Activated CD4-positive, alpha-beta T cell treated with anti-CD3 and anti-CD28 coated beads, Interleukin-2, Interleukin-6, amounts not matched to agents 100 ng/mL and 50 ng/mL, durations not matched to agents 16 hours and 8 hours (primary cell): ENCODE measurements at regions not wholly inside any gene's neighbourhood (a gene's known extent, or its start where the extent isn't known, plus 50 kb on each side); places are given as distances from the start of the nearest gene placed in this dataset.

Experiments
- DNase-seq: peaks from one replicate; pipeline ENCODE4 v3.0.0-alpha.2; 2020

GRCh38 chr15:53397041-53397616 lies 362.3 kb downstream of the WDR72 start:
- no peak for DNase-seq

GRCh38 chr15:53395871-53396270 lies 363.6 kb downstream of the WDR72 start:
- no peak for DNase-seq

GRCh38 chr15:53390549-53390948 lies 368.9 kb downstream of the WDR72 start:
- no peak for DNase-seq

- DNase-seq: no peak
Measured at GRCh38 chr15:53389271-53390037, 370.0 kb downstream of the WDR72 start.

GRCh38 chr15:53384417-53384816 lies 375.0 kb downstream of the WDR72 start:
- no peak for DNase-seq

DNA sequence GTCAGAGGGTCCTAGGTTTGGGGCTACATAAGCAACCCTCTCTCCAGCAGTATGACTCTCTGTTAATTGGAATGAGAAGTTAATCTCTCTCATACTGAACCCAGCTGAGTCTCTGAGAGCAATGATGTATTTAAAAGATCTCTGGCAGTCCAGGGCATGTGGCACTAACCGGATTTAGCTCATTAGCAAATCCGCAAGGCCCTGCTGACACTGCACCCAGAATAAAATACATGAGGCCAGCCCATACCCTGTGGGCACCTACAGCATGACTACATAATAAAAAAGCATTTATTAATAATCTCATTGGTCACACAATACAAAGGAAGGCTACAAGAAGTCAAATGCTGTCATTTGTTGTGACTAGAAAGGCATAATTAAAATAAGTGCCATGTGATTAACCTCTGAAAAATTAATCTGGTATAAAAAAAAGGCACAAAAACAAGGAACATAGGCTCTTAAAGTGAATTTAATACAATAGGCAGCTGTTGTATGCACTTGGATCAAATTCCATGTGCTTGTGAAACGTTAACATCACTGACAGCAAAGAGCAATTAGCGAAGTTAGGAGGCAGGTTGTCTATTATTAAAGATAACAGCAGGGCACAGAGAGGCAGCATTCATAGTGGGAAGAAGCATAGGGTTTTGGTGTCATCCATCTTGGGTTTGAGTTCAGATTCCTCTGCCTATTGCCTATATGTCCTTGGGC lies 381.2 kb downstream of the WDR72 start:
- no peak for DNase-seq

- DNase-seq: no peak
Measured at GRCh38 chr15:53367740-53368139, 391.7 kb downstream of the WDR72 start.

GRCh38 chr15:53360881-53361280 lies 398.6 kb downstream of the WDR72 start:
- no peak for DNase-seq

DNA sequence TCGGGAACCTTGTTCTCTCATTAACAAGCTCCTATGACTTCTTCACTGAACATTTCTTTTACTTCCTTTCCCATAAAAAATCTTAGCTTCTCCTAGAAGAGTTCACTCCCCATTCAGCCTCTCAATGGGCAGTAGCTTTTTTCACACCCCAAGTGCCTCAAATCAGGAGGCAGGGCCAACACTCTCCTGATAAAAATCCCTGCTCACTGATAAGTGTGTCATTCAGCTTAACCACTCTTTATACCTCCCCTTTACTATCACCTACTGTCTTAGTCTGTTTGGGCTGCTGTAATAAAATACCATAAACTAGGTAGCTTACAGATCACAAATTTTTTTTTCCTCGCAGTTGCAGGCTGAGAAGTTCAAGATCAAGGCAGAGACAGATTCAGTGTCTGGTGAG lies 400.4 kb downstream of the WDR72 start:
- no peak for DNase-seq

DNA sequence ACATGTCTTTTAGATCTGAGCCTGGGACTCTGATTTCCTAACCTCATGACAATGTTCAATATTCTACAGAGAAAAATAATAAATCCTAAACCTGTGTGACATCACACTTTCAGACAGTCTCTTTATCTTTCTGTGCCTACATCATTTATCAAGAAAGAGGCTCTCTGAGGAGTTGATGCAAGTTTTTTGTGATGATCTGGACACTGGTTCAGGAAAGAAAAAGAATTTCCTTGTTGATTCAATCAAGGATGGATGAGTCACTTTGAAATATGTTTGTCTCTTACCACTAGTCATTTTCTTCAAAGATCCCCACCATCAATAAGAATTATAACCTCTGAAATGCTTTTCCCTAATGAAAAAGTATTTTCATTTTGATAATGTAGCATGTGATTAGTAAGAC lies 404.6 kb downstream of the WDR72 start:
- DNase-seq: no peak

GRCh38 chr15:53351373-53351772 lies 408.1 kb downstream of the WDR72 start:
- no peak for DNase-seq

DNA sequence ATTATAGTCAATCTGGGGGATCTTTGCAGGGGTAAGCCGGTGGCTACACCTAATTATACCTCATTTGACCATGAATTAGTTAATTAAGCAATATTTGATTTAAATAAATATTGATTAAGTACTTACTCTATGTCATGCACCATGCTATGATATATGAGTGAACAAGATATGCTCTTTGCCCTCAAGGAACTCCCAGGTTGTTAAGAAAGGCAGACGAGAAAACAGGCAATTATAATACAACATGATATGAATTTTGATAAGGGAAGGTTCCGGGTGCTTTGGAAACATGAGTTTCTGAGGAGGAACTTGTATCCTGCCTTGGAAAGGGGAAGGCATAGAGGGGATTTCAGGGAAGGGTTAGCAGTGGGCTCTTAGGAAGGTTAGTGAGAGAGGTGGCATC lies 412.9 kb downstream of the WDR72 start:
- no peak for DNase-seq

DNA sequence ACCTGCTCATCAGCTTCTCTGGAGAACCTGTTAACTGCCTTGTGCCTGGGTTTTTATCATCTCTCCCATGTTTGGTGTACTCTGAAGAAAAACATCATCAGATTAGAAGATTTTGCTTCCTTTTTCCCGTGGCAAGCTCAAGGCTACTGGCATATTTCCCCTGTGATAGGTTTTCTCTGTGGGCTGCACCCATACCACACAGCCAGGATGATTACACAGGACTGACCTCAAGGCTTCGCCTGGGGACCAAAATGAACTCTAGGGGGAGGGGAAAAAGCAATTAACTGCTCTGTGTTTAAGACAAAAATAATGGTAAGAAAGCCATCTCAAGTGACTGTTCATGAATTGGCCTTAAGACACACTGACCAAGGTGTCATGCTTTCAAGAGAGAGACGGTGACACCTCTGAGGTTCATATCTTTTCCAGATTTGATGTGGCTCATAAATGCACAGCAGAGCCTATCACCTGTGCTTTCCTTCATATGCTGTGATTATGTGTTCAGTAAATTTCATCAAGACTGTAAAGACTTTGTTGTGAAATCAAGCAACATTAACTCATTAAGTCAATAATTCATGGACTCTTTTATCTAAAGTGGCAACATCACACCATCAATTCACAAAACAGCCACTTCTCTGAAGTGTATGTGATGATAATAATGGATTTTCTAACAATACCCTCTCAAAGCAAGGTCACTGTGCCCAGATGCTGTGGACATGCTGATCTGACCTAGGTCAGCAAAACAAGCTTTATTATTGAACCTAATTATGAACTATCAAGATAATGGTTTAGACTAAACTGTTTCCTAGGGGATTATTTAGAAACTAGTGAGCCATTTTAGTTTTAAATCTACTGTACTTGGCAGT lies 427.9 kb downstream of the WDR72 start:
- no peak for DNase-seq

- no peak for DNase-seq
Measured at GRCh38 chr15:53328341-53328740, 431.1 kb downstream of the WDR72 start.

DNA sequence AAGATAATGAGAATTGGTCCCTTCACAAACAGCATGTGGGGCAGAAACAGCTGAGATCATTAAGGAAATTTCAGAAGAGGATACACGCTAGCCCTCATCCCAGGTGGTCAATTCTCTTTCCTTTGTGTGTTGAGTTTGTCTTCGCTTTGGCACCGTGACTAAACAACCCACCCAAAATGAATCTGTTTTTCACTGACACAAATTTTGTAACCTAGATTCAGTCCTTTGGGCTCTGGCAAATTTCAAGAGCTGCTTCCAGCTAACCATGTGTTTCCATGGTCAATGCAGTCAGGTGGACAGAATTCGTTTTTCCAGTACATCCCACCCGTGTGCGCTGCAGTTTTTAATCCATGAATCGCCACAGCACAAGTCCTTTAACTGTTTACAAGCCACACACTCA lies 435.4 kb downstream of the WDR72 start:
- no peak for DNase-seq

GRCh38 chr15:53323191-53323590 lies 436.3 kb downstream of the WDR72 start:
- no peak for DNase-seq

DNA sequence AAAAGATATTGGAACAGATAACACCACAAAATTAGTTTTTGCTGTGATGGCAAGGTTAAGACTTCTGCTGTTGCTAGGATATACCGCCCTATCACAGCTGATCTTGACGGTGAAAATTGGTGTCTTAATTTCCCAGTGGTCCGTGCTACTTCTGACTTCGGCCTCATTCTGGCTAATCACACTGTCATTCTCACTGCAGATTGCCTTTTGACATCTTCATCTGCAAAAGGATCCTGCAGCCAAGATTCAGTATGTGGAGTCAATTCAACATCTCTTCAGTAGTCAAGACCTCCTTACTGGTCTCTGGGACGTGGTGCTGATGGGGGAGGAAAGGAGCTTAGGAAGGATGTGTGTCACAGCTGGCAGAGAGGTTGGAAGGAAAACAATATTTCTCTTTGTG lies 438.6 kb downstream of the WDR72 start:
- no peak for DNase-seq

DNA sequence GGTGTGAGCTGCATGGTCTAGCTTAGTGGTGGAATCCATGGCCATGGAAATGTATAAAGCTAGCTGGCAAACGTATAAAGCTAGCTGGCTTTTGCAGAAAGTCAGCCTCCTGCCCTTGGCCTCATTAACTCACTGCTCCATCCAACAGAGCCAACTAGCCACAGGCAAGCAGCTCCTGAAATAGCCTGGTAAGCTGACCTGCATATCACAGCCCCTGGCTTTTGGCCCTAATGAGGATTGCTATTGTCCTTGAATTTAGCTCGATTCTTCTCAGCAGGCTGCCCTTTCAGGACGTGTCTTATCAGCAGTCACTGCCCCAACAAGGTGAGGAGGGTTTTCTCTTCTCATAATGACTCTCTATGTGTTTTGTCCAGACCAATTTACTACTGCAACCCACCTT lies 446.8 kb downstream of the WDR72 start:
- no peak for DNase-seq

DNA sequence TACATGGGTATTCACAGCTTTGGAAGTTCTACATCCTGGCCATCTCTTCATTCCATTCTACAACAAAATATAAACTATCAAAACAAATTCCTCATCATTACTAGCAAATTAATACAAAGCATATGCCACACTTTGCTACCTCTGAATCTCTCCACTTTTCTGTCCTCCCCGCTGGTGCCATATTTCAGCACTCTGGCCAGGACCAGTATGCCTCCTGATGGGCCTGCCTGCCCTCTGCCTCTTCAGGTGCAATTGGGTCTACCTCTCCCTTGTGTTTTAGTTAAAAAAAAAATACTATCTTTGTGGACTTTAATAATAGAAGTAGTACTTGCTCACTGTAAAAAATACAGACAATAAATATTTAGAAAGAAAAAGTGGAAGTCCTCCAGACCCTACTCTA lies 448.8 kb downstream of the WDR72 start:
- DNase-seq: no peak

DNA sequence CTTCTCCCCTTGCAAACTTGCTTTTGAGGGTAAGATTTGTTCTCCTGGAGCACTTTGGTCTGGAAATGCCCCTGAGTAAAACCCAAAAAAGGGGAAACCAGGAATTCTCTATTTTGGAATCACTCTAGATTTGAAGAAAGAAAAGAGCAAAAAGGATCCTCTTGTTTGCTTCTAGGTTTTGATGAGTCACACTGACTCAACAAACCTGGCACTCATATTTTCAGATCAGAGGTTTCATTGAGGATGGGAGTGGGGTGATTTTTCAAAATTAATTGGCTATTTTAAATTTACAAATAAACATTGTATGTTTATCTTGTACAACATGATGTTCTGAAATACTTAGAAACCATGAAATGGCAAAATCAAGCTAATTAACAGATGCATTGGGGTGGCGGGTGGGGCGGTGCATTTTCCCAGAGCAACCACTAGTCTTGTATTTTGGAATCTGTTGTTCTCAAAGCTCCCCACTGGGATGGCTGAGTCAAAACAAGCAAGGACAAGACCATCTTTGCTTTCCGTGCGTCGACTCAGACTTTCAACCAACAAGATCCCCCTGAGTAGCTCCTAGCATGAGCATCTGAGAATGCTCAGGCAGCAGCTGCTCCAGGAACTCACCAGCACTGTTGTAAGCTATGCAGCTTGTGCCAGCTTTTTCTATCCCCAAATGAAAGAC lies 451.4 kb downstream of the WDR72 start:
- no peak for DNase-seq

GRCh38 chr15:53305554-53305953 lies 453.9 kb downstream of the WDR72 start:
- no peak for DNase-seq

GRCh38 chr15:53305101-53305500 lies 454.4 kb downstream of the WDR72 start:
- no peak for DNase-seq

- no peak for DNase-seq
Measured at GRCh38 chr15:53297828-53298227, 461.6 kb downstream of the WDR72 start.
